ENCODE measurements at regions not wholly inside any gene's neighbourhood (a gene's known extent, or its start where the extent isn't known, plus 50 kb on each side); places are given as distances from the start of the nearest gene placed in this dataset.

DNA sequence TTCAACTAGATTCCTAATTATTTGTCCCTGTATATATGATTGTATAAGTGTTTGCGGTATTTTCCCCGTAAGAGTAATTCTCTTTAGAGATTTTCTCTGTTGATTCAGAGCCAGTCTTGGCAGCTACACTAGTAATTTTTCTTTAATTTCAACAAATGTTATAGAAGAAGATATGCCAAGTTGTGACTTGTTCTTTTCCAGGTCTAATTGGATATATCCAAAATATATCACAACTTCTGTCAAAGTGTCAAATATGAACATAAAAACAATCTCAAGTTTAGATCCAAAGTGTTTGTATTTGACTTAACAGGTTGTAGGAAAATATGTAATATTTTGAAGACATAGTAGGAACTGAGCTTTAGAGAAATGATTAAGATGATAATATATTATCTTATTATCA lies 733.9 kb upstream of the SLITRK5 start:
- no peak for TF ChIP-seq POLR2AphosphoS5 (IDR thresholded peaks at IDR 0.05; ENCODE audit: low read depth, low read length)
- TF ChIP-seq, protein P1, sequence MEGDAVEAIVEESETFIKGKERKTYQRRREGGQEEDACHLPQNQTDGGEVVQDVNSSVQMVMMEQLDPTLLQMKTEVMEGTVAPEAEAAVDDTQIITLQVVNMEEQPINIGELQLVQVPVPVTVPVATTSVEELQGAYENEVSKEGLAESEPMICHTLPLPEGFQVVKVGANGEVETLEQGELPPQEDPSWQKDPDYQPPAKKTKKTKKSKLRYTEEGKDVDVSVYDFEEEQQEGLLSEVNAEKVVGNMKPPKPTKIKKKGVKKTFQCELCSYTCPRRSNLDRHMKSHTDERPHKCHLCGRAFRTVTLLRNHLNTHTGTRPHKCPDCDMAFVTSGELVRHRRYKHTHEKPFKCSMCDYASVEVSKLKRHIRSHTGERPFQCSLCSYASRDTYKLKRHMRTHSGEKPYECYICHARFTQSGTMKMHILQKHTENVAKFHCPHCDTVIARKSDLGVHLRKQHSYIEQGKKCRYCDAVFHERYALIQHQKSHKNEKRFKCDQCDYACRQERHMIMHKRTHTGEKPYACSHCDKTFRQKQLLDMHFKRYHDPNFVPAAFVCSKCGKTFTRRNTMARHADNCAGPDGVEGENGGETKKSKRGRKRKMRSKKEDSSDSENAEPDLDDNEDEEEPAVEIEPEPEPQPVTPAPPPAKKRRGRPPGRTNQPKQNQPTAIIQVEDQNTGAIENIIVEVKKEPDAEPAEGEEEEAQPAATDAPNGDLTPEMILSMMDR (IDR thresholded peaks at IDR 0.05), result no peak
